GM21367 (cell line): ENCODE measurements at regions not wholly inside any gene's neighbourhood (a gene's known extent, or its start where the extent isn't known, plus 50 kb on each side); places are given as distances from the start of the nearest gene placed in this dataset.

Experiments
- ATAC-seq: cut with Tn5 transposase; IDR thresholded peaks from one replicate; pipeline ENCODE4 v1.9.1; 2021; ENCODE audit not compliant: unreplicated experiment

DNA sequence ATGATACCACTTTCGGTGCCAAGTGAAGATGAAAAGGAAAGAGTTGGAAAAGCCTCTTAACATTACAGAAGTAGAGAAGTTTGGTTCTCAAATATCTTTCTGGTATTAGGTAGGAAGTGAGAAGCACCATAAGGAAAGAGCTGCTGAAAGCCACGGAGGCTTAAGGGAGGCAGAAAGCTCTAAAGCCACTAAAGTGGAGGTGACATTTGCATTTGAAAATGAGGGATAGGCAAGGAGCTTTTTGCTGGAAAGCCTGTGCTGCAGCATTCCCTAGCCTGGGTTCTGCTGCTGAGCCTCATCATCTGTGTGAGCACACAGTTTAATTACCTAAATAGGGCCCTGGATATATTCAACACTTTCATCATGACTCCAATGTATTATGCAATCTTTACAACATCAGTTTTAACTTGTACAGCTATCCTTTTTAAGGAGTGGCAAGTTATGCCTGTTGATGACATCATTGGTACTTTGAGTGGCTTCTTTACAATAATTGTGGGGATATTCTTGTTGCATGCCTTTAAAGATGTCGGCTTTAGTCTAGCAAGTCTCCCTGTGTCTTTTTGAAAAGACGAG, 315.4 kb downstream of the RBM26 start:
- ATAC-seq: no peak

GRCh38 chr13:79084802-79085424, 321.1 kb downstream of the RBM26 start:
- ATAC-seq: no peak

- no peak for ATAC-seq
Observed at GRCh38 chr13:79081942-79082341, 324.1 kb downstream of the RBM26 start.

- no peak for ATAC-seq
Observed at GRCh38 chr13:79079351-79079839, 326.7 kb downstream of the RBM26 start.

DNA sequence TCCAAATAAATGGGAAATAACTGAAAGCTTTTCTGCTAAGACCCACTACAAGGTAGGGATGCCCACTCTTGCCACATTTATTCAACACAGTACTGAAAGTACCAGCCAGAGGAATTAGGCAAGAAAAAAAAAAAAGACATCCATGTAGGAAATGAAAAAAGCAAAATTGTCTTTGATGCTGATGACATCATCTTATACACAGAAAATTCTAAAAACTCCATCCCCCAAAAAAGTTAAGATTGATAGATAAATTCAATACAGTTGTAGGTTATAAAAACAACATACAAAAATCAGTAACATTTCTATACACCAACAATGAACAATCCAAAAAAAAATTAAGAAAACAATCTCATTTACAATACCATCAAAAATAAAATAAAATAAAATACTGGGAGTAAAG, 330.4 kb downstream of the RBM26 start:
- no peak for ATAC-seq

GRCh38 chr13:79070343-79070974, 335.6 kb downstream of the RBM26 start:
- ATAC-seq: peak; percentile 49

DNA sequence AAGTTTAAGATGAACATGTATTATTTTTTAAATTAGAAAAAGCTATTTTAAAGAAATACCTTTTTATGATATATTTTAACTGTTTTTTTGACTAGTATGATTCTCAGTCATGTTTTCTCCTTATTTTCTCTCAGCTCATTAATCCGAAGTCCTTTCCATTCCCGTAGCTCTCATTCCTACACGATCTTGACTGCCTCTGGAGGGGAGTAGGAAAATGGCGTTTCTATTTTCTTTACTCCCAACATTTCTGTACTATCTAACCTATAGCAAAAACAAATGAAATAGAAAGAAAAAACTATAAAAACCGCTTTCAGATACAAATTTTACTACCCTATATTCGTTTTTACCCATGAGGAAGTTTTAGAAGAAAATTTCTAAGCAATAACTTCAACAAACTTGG, 343.8 kb downstream of the RBM26 start:
- ATAC-seq: no peak

- ATAC-seq: no peak
Observed at GRCh38 chr13:79060216-79060615, 345.8 kb downstream of the RBM26 start.

DNA sequence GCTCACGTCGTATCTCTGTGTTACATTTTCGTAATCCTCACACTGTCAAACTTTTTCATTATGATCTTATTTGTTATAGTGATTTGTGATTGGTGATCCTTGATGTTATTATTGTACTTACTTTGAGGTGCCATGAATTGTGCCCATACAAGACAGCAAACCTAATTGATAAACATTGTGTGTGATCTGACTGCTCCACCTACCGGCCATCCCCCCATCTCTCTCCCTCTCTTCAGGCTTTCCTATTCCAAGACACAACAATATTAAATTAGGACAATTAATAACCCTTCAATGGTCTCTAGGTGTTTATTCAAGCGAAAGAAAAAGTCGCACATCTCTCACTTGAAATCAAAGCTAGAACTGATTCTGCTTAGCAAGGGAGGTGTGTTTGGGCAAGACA, 349.3 kb downstream of the RBM26 start:
- ATAC-seq: no peak

- ATAC-seq: no peak
Observed at GRCh38 chr13:79051472-79051871, 354.6 kb downstream of the RBM26 start.

GRCh38 chr13:79044415-79044814, 361.6 kb downstream of the RBM26 start:
- ATAC-seq: no peak

DNA sequence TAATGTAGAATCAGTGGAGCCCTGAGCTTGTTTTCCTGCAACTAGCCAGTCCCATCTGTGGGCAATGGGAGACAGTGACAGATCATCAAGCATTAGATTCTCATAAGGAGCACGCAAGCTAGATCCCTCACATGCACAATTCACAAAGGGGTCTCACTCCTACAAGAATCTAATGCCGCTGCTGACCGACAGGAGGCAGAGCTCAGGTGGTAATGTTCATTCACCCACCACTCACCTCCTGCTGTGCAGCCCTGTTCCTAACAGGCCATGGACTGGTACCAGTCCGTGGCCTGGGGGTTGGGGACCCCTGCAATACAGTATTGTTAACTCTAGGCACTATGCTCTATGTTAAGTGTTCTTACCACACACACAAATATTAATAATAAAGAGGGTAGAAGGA, 362.8 kb downstream of the RBM26 start:
- no peak for ATAC-seq

GRCh38 chr13:79037197-79037596, 368.9 kb downstream of the RBM26 start:
- ATAC-seq: no peak

DNA sequence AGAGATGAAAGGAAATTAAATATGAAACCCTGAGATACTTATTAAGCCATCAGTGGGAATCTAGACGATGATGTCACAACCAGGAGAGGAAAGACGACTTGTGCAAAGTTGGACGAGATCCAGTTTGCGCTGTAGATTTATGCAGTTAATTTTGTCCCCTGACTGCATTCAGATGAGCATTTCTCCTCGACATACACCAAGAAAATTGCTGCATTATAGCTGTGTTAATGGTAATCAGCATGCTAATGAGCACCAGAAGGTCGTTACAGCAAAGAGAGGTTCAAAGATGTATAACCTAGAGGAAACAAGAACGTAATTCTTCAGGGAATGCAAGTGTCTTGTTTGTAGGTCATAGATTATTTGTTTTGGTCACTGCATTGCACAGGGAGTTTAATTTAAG, 371.7 kb downstream of the RBM26 start:
- no peak for ATAC-seq

- ATAC-seq: no peak
Observed at GRCh38 chr13:79030513-79030912, 371.6 kb upstream of the OBI1 start.

DNA sequence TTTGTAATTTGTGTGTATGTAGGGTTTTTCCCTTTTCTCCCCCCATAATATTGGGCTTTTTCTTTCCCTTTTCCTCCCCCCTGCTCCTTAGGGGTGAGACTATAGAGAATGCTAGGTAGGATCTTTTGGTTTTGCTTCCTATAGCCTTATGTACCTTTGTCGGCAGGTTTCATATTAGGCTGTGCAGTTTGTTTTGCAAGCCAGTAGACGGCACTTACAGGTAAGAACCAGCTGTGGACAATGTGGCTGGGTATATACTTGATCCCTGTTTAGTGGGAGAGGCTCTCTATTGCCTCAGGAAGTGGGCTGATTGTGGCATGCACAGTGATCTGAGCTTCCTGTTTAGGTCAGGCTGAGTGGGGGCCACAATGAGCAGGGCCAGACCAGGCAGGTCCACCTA, 359.2 kb upstream of the OBI1 start:
- no peak for ATAC-seq

DNA sequence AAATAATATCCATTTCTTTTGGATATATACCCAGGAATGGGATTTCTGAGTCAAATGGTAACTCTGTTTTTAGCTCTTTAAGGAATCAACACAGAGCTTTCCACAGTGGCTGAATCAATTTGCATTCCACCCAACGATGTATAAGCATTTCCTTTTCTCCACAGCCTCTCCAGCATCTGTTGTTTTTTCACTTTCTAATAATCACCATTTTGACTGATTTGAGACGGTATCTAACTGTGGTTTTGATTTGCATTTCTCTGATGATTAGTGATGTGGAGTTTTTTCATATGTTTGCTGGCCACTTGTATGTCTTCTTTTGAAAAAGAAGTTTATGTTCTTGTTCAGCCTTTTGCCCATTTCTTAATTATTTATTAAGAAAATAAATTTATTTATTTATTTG, 352.2 kb upstream of the OBI1 start:
- no peak for ATAC-seq

GRCh38 chr13:79003989-79004898, 345.3 kb upstream of the OBI1 start:
- no peak for ATAC-seq

DNA sequence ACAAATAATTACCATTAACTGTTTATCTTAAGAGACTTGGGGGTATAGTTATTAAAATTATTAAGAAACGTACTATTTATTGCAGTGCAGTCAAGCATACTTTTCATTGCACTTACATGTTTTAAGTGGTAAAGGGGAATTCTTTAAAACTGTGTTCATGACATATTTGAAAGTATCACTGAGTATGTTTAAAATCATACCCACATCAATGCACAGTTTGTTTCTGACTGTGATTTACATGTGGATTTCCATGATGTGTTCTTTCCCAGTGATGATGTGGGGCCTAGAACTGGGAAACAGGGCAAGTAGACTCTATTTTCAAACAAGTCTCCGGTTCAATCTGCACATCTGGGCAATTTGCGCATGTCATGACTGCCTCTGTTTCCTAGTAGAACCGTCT, 340.5 kb upstream of the OBI1 start:
- no peak for ATAC-seq

DNA sequence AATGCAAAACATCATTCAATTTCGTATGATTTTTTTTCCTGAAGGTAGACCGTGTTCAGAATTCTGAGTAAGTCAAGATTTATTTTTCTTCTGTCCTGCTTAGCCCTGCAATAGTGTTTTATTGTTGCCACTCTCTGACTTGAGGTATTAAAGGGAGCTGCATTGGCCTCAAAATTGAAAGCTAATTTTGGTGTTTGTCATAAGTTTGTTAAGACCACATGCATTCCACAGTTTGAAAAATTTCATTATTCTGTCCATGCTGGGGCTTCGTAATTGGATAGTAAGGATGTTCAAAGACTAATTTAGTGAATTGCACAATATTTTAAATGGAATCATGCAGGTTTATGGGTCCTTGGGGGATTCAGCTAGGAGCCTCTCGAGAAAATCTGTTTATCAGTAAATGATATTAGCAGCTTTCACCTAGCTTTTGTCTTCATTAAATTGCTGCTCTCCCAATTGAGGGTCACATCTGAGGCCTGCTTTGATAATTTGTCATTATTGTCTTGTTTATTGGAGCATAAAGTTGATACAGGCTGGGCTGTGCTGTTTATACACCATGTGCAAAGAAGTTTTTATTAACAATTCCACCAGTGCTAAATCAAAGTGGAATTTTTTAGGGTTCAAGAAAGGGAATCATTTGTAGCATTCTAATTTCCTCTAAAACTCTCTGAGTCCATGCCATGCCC, 339.8 kb upstream of the OBI1 start:
- ATAC-seq: no peak
